Neural crest cell (in vitro differentiated cells): ENCODE measurements at regions not wholly inside any gene's neighbourhood (a gene's known extent, or its start where the extent isn't known, plus 50 kb on each side); places are given as distances from the start of the nearest gene placed in this dataset.
"Not testable (repeated sequence)": the region's sequence is repeated elsewhere in the genome, so short reads cannot be mapped to it uniquely, and the experiment has no call there.

Source experiments
- DNase-seq: peaks from one replicate; pipeline ENCODE4 v3.0.0; 2021; ENCODE audit warnings: low read depth, mixed read lengths, low spot score
- H3K27ac Mint-ChIP-seq: one replicate; pipeline ENCODE4 v1.8.0; 2021; ENCODE audit warnings: mild to moderate bottlenecking, mixed read lengths; ENCODE audit not compliant: unreplicated experiment
- H3K27me3 Mint-ChIP-seq: 2 replicates; pipeline ENCODE4 v1.8.0; 2021; ENCODE audit warnings: low read depth, mild to moderate bottlenecking, mixed read lengths
- H3K36me3 Mint-ChIP-seq: 2 replicates; pipeline ENCODE4 v1.8.0; 2021; ENCODE audit warnings: low read depth, mild to moderate bottlenecking, mixed read lengths
- H3K4me1 Mint-ChIP-seq: 2 replicates; pipeline ENCODE4 v1.8.0; 2021; ENCODE audit warnings: mixed read lengths
- H3K4me3 Mint-ChIP-seq: one replicate; pipeline ENCODE4 v1.8.0; 2021; ENCODE audit warnings: mild to moderate bottlenecking, mixed read lengths
- H3K9me3 Mint-ChIP-seq: 2 replicates; pipeline ENCODE4 v1.8.0; 2021; ENCODE audit warnings: mixed read lengths
- CTCF ChIP-seq: fragments of 200-600 bp; sonication (generic); conservative IDR thresholded peaks from 2 replicates; pipeline ENCODE4 v1.5.0; 2021; ENCODE audit warnings: antibody characterized with exemption, mild to moderate bottlenecking

- Mint-ChIP-seq H3K4me3 (no peak overlapping the region), H3K36me3 (no peaks in the 10 kb centered on the region), H3K27me3 (no peaks in the 10 kb centered on the region), H3K27ac (no peak overlapping the region), H3K9me3 (peaks cover 6% of the 10 kb centered on the region), H3K4me1 (no peaks in the 10 kb centered on the region)
- no peak for TF ChIP-seq CTCF
- DNase-seq: no peak
These were observed 168.2 kb downstream of the SUDS3 start for GRCh38 chr12:118544569-118544968.

- not testable (repeated sequence) for H3K27ac Mint-ChIP-seq, H3K36me3 Mint-ChIP-seq, H3K27me3 Mint-ChIP-seq, H3K4me3 Mint-ChIP-seq, H3K4me1 Mint-ChIP-seq, H3K9me3 Mint-ChIP-seq, DNase-seq
These were observed 171.3 kb downstream of the SUDS3 start for GRCh38 chr12:118547606-118548005.

- H3K27ac Mint-ChIP-seq: no peak overlapping the region
- no peak for DNase-seq
- no peaks in the 10 kb centered on the region for H3K4me1 Mint-ChIP-seq
- no peak for TF ChIP-seq CTCF
- peaks cover 14% of the 10 kb centered on the region for H3K9me3 Mint-ChIP-seq
- H3K36me3 Mint-ChIP-seq: no peaks in the 10 kb centered on the region
- no peaks in the 10 kb centered on the region for H3K27me3 Mint-ChIP-seq
- H3K4me3 Mint-ChIP-seq: no peak overlapping the region
These were observed 172.6 kb downstream of the SUDS3 start for GRCh38 chr12:118548887-118549509.

- no peak for TF ChIP-seq CTCF
- DNase-seq: no peak
- no peaks in the 10 kb centered on the region for H3K4me1 Mint-ChIP-seq
- peaks cover 14% of the 10 kb centered on the region for H3K9me3 Mint-ChIP-seq
- H3K36me3 Mint-ChIP-seq: no peaks in the 10 kb centered on the region
- no peak overlapping the region for H3K27ac Mint-ChIP-seq
- H3K27me3 Mint-ChIP-seq: no peaks in the 10 kb centered on the region
- H3K4me3 Mint-ChIP-seq: no peak overlapping the region
These were observed 173.2 kb downstream of the SUDS3 start for GRCh38 chr12:118549510-118549980.

GRCh38 chr12:118553856-118554504, 177.6 kb downstream of the SUDS3 start:
- H3K9me3 Mint-ChIP-seq: peaks cover 10% of the 10 kb centered on the region
- H3K27ac Mint-ChIP-seq: no peak overlapping the region
- TF ChIP-seq CTCF: no peak
- H3K27me3 Mint-ChIP-seq: no peaks in the 10 kb centered on the region
- no peak overlapping the region for H3K4me3 Mint-ChIP-seq
- DNase-seq: no peak
- peaks cover 8% of the 10 kb centered on the region for H3K4me1 Mint-ChIP-seq
- no peaks in the 10 kb centered on the region for H3K36me3 Mint-ChIP-seq

GRCh38 chr12:118558941-118559340, 182.6 kb downstream of the SUDS3 start:
- Mint-ChIP-seq H3K9me3 (no peaks in the 10 kb centered on the region), H3K27me3 (no peaks in the 10 kb centered on the region), H3K27ac (no peak overlapping the region), H3K4me3 (no peak overlapping the region), H3K4me1 (peaks cover 20% of the 10 kb centered on the region), H3K36me3 (no peaks in the 10 kb centered on the region)
- DNase-seq: no peak
- no peak for TF ChIP-seq CTCF
